ENCODE measurements at regions not wholly inside any gene's neighbourhood (a gene's known extent, or its start where the extent isn't known, plus 50 kb on each side); places are given as distances from the start of the nearest gene placed in this dataset.

DNA sequence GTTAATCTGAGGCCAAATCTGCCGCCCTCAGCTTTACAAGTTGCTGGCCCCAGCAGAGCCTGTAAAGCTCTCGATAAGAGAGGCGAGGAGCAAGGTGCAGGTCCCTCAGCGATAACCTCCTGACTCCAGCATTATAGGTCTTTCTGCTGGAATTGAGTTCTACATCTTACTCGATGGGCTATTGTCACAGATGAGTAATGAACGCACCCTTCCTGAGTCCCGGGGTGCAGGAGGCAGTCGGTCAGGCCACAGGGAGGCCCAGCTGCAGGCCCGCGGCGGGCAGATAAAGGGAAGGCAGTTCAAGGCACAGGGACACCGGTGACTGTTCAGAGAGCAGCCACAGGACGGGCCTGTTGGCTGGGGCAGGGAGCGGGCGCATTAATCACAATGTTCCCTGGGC, 157.6 kb upstream of the OBI1 start:
- no peaks in the 10 kb centered on the region for H3K36me3 ChIP-seq (ENCODE audit: control insufficient read depth in 2 of 4, insufficient read depth in 4 of 4, low read length in 3 of 4)
- ChIA-PET CTCF (ENCODE audit: partially characterized antibody) (interaction anchor here (1.3 kb wide), 1 partner anchor 15 kb away, joined by 3 read pairs; no protein-coding TSS in a partner anchor), POLR2A (ENCODE audit: partially characterized antibody) (interaction anchor here (0.6 kb wide), 1 partner anchor 1224 kb away, joined by 4 read pairs; no protein-coding TSS in a partner anchor)
- H3K9ac ChIP-seq (replicated peaks in 1 of 4; ENCODE audit: extremely low read depth in 1 of 4, low read depth in 3 of 4, low read length in 3 of 4) = no peak overlapping the region
- H3K56ac ChIP-seq (replicated peaks; ENCODE audit: insufficient read length, low read depth, low read length) = no peak overlapping the region
- no peaks in the 10 kb centered on the region for H3K79me1 ChIP-seq (ENCODE audit: low read depth, low read length)
- H2BK20ac ChIP-seq (ENCODE audit: low read length) = no peak overlapping the region
- no peak overlapping the region; the same call in 1 of the 2 replicates for H4K8ac ChIP-seq (ENCODE audit: extremely low read depth, insufficient read depth, low read length)
- FAIRE-seq (no peak), DNase-seq (ENCODE audit: low read depth in 1 of 2, low spot score in 2 of 2) (no peak)
- H2BK5ac ChIP-seq (ENCODE audit: low read depth, low read length) = no peak overlapping the region
- H3K4ac ChIP-seq (replicated peaks; ENCODE audit: insufficient read length, low read depth, low read length) = no peak overlapping the region
- no peak overlapping the region for H2BK12ac ChIP-seq (ENCODE audit: low read depth, low read length)
- H3K14ac ChIP-seq (ENCODE audit: insufficient read length) = no peak overlapping the region
- no peak overlapping the region for H3K4me3 ChIP-seq (ENCODE audit: extremely low read depth in 1 of 4, insufficient read depth in 2 of 4, low read depth in 3 of 4, low read length in 4 of 4)
- no peaks in the 10 kb centered on the region for H4K20me1 ChIP-seq (replicated peaks in 1 of 2; ENCODE audit: control insufficient read depth in 1 of 2, insufficient read depth in 2 of 2, low read length in 2 of 2)
- H2BK120ac ChIP-seq (replicated peaks; ENCODE audit: low read depth, low read length) = no peak overlapping the region
- no peaks in the 10 kb centered on the region for H3K27me3 ChIP-seq (replicated peaks in 1 of 4; ENCODE audit: control insufficient read depth in 3 of 4, extremely low read depth in 1 of 4, insufficient read depth in 3 of 4, low read length in 3 of 4)
- H2BK15ac ChIP-seq (ENCODE audit: low read length) = no peak overlapping the region
- no peaks in the 10 kb centered on the region for H3K9me3 ChIP-seq (ENCODE audit: insufficient read depth in 2 of 2, low read depth in 1 of 2, low read length in 1 of 2)
- no peak overlapping the region for H4K91ac ChIP-seq (replicated peaks; ENCODE audit: insufficient read length, low read length)
- H3K23me2 ChIP-seq (ENCODE audit: low read depth, low read length) = no peaks in the 10 kb centered on the region; the same call in 1 of the 2 replicates
- no peak overlapping the region for H2AK5ac ChIP-seq (ENCODE audit: low read depth, low read length)
- no peak overlapping the region; the same call in 1 of the 2 replicates for H2AFZ ChIP-seq (ENCODE audit: low read length)
- no peaks in the 10 kb centered on the region for H3K4me1 ChIP-seq (replicated peaks in 1 of 4; ENCODE audit: control insufficient read depth in 3 of 4, insufficient read depth in 4 of 4, low read length in 3 of 4)
- no peak overlapping the region for H3K18ac ChIP-seq (ENCODE audit: extremely low read depth, low read length)
- no peak overlapping the region for H4K5ac ChIP-seq (ENCODE audit: insufficient read length, low read depth, low read length)
- WGBS, 2 experiments (ENCODE audit: extremely low coverage in 1 of 2, insufficient coverage in 1 of 2, insufficient read length in 1 of 2, insufficient replicate concordance in 2 of 2, low coverage in 1 of 2, low lambda C conversion rate in 2 of 2, missing lambda C conversion rate in 1 of 2) = 90% methylated on average over 14 of the region's 15 CpGs; no CpG with 5 or more reads in 1 of the 2 experiments
- no peak overlapping the region for H3K23ac ChIP-seq (ENCODE audit: insufficient read length)
- no peak overlapping the region for H3K4me2 ChIP-seq (ENCODE audit: insufficient read depth in 1 of 2, low read depth in 2 of 2, low read length in 2 of 2)
- no peaks in the 10 kb centered on the region for H3K79me2 ChIP-seq (ENCODE audit: control insufficient read depth in 1 of 2, insufficient read depth in 2 of 2, low read length in 2 of 2)
- H3K27ac ChIP-seq (ENCODE audit: low read depth, low read length) = no peak overlapping the region
- TF ChIP-seq MAFK (IDR thresholded peaks at IDR 0.05; ENCODE audit: low read depth, low read length) (no peak), TCF12 (IDR thresholded peaks at IDR 0.05; ENCODE audit: low read depth, low read length) (no peak), POLR2AphosphoS5 (IDR thresholded peaks at IDR 0.05; ENCODE audit: low read depth, low read length) (no peak), EGR1 (IDR thresholded peaks at IDR 0.05; ENCODE audit: borderline replicate concordance, low read depth, low read length) (no peak), SP2 (IDR thresholded peaks at IDR 0.05; ENCODE audit: low read length) (no peak), JUND (IDR thresholded peaks at IDR 0.05; ENCODE audit: low read length) (no peak), RFX5 (IDR thresholded peaks at IDR 0.05; ENCODE audit: borderline replicate concordance, low read depth, low read length) (no peak), JUN (IDR thresholded peaks at IDR 0.05; ENCODE audit: low read depth, low read length) (no peak), FOSL1 (IDR thresholded peaks at IDR 0.05; ENCODE audit: insufficient read depth, low read depth, low read length) (no peak), HDAC2 (IDR thresholded peaks at IDR 0.05; ENCODE audit: borderline replicate concordance in 1 of 2, low read depth in 2 of 2, low read length in 2 of 2) (no peak)
- TF ChIP-seq, protein P1, sequence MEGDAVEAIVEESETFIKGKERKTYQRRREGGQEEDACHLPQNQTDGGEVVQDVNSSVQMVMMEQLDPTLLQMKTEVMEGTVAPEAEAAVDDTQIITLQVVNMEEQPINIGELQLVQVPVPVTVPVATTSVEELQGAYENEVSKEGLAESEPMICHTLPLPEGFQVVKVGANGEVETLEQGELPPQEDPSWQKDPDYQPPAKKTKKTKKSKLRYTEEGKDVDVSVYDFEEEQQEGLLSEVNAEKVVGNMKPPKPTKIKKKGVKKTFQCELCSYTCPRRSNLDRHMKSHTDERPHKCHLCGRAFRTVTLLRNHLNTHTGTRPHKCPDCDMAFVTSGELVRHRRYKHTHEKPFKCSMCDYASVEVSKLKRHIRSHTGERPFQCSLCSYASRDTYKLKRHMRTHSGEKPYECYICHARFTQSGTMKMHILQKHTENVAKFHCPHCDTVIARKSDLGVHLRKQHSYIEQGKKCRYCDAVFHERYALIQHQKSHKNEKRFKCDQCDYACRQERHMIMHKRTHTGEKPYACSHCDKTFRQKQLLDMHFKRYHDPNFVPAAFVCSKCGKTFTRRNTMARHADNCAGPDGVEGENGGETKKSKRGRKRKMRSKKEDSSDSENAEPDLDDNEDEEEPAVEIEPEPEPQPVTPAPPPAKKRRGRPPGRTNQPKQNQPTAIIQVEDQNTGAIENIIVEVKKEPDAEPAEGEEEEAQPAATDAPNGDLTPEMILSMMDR (IDR thresholded peaks at IDR 0.05; ENCODE audit: control extremely low read depth in 1 of 3, insufficient read depth in 1 of 3, low read depth in 1 of 3, low read length in 3 of 3) = no peak
- TF ChIP-seq, protein P2, sequence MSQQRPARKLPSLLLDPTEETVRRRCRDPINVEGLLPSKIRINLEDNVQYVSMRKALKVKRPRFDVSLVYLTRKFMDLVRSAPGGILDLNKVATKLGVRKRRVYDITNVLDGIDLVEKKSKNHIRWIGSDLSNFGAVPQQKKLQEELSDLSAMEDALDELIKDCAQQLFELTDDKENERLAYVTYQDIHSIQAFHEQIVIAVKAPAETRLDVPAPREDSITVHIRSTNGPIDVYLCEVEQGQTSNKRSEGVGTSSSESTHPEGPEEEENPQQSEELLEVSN (IDR thresholded peaks at IDR 0.05) = no peak

Measured in H1 (cell line).